ENCODE measurements at regions not wholly inside any gene's neighbourhood (a gene's known extent, or its start where the extent isn't known, plus 50 kb on each side); places are given as distances from the start of the nearest gene placed in this dataset.
A peak's percentile ranks its signal among the peaks of the same experiment; 100 is the strongest.

- intact Hi-C loops (cut with micrococcal nuclease) = loop anchor here (10.0 kb wide), 1 partner anchor 192 kb away; no protein-coding TSS in a partner anchor
- Mint-ChIP-seq H3K27me3 (ENCODE audit: low read depth in 2 of 2) (peaks cover 4 to 42% of the 10 kb centered on the region in 2 donors), H3K27ac (no peak overlapping the region), H3K36me3 (no peaks in the 10 kb centered on the region), H3K4me1 (no peaks in the 10 kb centered on the region), H3K9me3 (no peaks in the 10 kb centered on the region), H3K4me3 (no peak overlapping the region)
- no peak overlapping the region for H3K27ac ChIP-seq (ENCODE audit: low read length)
- TF ChIP-seq CTCF (IDR thresholded peaks at IDR 0.05) = no peak
- no peaks in the 10 kb centered on the region for H3K9me3 ChIP-seq (ENCODE audit: control insufficient read depth, insufficient read depth, low read length)
- DNase-seq (no peak), ATAC-seq (no peak)
- no peaks in the 10 kb centered on the region for H3K27me3 ChIP-seq (ENCODE audit: control insufficient read depth, insufficient read depth, low read length)
- no peaks in the 10 kb centered on the region for H3K36me3 ChIP-seq (ENCODE audit: control insufficient read depth, insufficient read depth, low read length)
- 78% methylated on average over 3 of the region's 4 CpGs for WGBS (ENCODE audit: insufficient coverage)
- no peak overlapping the region for H3K4me3 ChIP-seq (ENCODE audit: low read length)
- H3K4me1 ChIP-seq (ENCODE audit: control insufficient read depth, insufficient read depth, low read length) = no peaks in the 10 kb centered on the region
These were observed 276.9 kb downstream of the FAM76B start for GRCh38 chr11:95512682-95513081.

GRCh38 chr11:95512177-95512576 lies 277.4 kb downstream of the FAM76B start:
- H3K27me3 Mint-ChIP-seq (ENCODE audit: low read depth in 2 of 2) = peaks cover 4 to 42% of the 10 kb centered on the region in 2 donors
- intact Hi-C loops (cut with micrococcal nuclease) = loop anchor here (10.0 kb wide), 1 partner anchor 193 kb away; no protein-coding TSS in a partner anchor
- Histone ChIP-seq H3K4me1 (ENCODE audit: control insufficient read depth, insufficient read depth, low read length) (no peaks in the 10 kb centered on the region), H3K9me3 (ENCODE audit: control insufficient read depth, insufficient read depth, low read length) (no peaks in the 10 kb centered on the region), H3K27ac (ENCODE audit: low read length) (no peak overlapping the region), H3K4me3 (ENCODE audit: low read length) (no peak overlapping the region), H3K36me3 (ENCODE audit: control insufficient read depth, insufficient read depth, low read length) (no peaks in the 10 kb centered on the region), H3K27me3 (ENCODE audit: control insufficient read depth, insufficient read depth, low read length) (no peaks in the 10 kb centered on the region)
- TF ChIP-seq CTCF (IDR thresholded peaks at IDR 0.05) = no peak
- no peaks in the 10 kb centered on the region for H3K36me3 Mint-ChIP-seq
- no peak for DNase-seq
- H3K9me3 Mint-ChIP-seq = no peaks in the 10 kb centered on the region
- no peak overlapping the region for H3K4me3 Mint-ChIP-seq
- H3K27ac Mint-ChIP-seq = no peak overlapping the region
- 90% methylated on average over 2 of the region's 4 CpGs for WGBS (ENCODE audit: insufficient coverage)
- ATAC-seq = no peak
- H3K4me1 Mint-ChIP-seq = no peaks in the 10 kb centered on the region

- ATAC-seq = no peak
- TF ChIP-seq CTCF (IDR thresholded peaks at IDR 0.05) = no peak
- Mint-ChIP-seq H3K27me3 (ENCODE audit: low read depth in 2 of 2) (peaks cover 14 to 26% of the 10 kb centered on the region in 2 donors), H3K27ac (no peak overlapping the region), H3K36me3 (no peaks in the 10 kb centered on the region), H3K4me3 (no peak overlapping the region), H3K9me3 (no peaks in the 10 kb centered on the region), H3K4me1 (no peaks in the 10 kb centered on the region)
- Histone ChIP-seq H3K27me3 (ENCODE audit: control insufficient read depth, insufficient read depth, low read length) (no peaks in the 10 kb centered on the region), H3K36me3 (ENCODE audit: control insufficient read depth, insufficient read depth, low read length) (no peaks in the 10 kb centered on the region), H3K4me1 (ENCODE audit: control insufficient read depth, insufficient read depth, low read length) (no peaks in the 10 kb centered on the region), H3K27ac (ENCODE audit: low read length) (no peak overlapping the region), H3K4me3 (ENCODE audit: low read length) (no peak overlapping the region), H3K9me3 (ENCODE audit: control insufficient read depth, insufficient read depth, low read length) (no peaks in the 10 kb centered on the region)
- intact Hi-C loops (cut with micrococcal nuclease) = no loop called here
- WGBS (ENCODE audit: insufficient coverage) = 91% methylated on average over 7 of the region's 7 CpGs
- DNase-seq = no peak
These were observed 277.4 kb upstream of the SESN3 start for GRCh38 chr11:95508219-95508890.

GRCh38 chr11:95507794-95508193 lies 276.8 kb upstream of the SESN3 start:
- 79% methylated on average over 3 of the region's 3 CpGs for WGBS (ENCODE audit: insufficient coverage)
- Histone ChIP-seq H3K9me3 (ENCODE audit: control insufficient read depth, insufficient read depth, low read length) (no peaks in the 10 kb centered on the region), H3K27ac (ENCODE audit: low read length) (no peak overlapping the region), H3K36me3 (ENCODE audit: control insufficient read depth, insufficient read depth, low read length) (no peaks in the 10 kb centered on the region), H3K4me1 (ENCODE audit: control insufficient read depth, insufficient read depth, low read length) (no peaks in the 10 kb centered on the region), H3K4me3 (ENCODE audit: low read length) (no peak overlapping the region), H3K27me3 (ENCODE audit: control insufficient read depth, insufficient read depth, low read length) (no peaks in the 10 kb centered on the region)
- Mint-ChIP-seq H3K9me3 (no peaks in the 10 kb centered on the region), H3K27ac (no peak overlapping the region), H3K36me3 (no peaks in the 10 kb centered on the region), H3K4me1 (no peaks in the 10 kb centered on the region), H3K4me3 (no peak overlapping the region), H3K27me3 (ENCODE audit: low read depth in 2 of 2) (peaks cover 16 to 25% of the 10 kb centered on the region in 2 donors)
- no peak for TF ChIP-seq CTCF (IDR thresholded peaks at IDR 0.05)
- intact Hi-C loops (cut with micrococcal nuclease) = no loop called here
- DNase-seq = peak in 1 of 2 donors; percentile 20
- no peak for ATAC-seq
